B cell (primary cell): ENCODE measurements at regions not wholly inside any gene's neighbourhood (a gene's known extent, or its start where the extent isn't known, plus 50 kb on each side); places are given as distances from the start of the nearest gene placed in this dataset.

Experiments used
- ATAC-seq: fragments of 200-7000 bp; cut with Tn5 transposase; one replicate; pipeline ENCODE4 v1.10.0; 2021; ENCODE audit warnings: low read depth, mild to moderate bottlenecking, moderate number of reproducible peaks, moderate library complexity
- CTCF ChIA-PET: fragments of 350-600 bp; sonication (Branson Sonifier 250); formaldehyde crosslinking; loops from one replicate; lab custom pipeline; 2021; ENCODE audit warnings: antibody characterized with exemption, inconsistent platforms; lab: Charles Lee
- POLR2A ChIA-PET: fragments of 350-600 bp; sonication (Branson Sonifier 250); formaldehyde crosslinking; loops from one replicate; lab custom pipeline; 2021; ENCODE audit warnings: antibody characterized with exemption; lab: Charles Lee
- DNase-seq: peaks from one replicate; pipeline ENCODE4 v3.0.0; 2013
- H2AFZ ChIP-seq: 2 replicates; pipeline ENCODE4 v1.6.1; 2012; ENCODE audit warnings: mild to moderate bottlenecking, low read depth, low read length; ENCODE audit not compliant: insufficient read depth, poor library complexity, severe bottlenecking
- H3K27ac ChIP-seq, 2 donors: 1 replicate in 1 of 2; 2 replicates in 1 of 2; pipeline ENCODE4 v1.5.1; 2012 to 2013; ENCODE audit warnings: low read length in 2 of 2, mild to moderate bottlenecking in 2 of 2, moderate library complexity in 1 of 2
- H3K27me3 ChIP-seq, 4 experiments: fragments of 200-600 bp in 1 of 4; sonication (generic) in 1 of 4; replicated peaks in 1 of 4; 1 replicate in 2 of 4; 2 replicates in 2 of 4; pipeline versions ENCODE4 v1.6.1 to v1.7.0; 2013 to 2016; ENCODE audit warnings: low read length in 3 of 4, mild to moderate bottlenecking in 2 of 4, mixed read lengths in 1 of 4, moderate library complexity in 1 of 4; ENCODE audit not compliant: insufficient read depth in 4 of 4, control insufficient read depth in 3 of 4; ENCODE audit errors: control extremely low read depth in 1 of 4
- H3K36me3 ChIP-seq, 2 experiments: replicated peaks in 1 of 2; 1 replicate in 1 of 2; 2 replicates in 1 of 2; pipeline versions ENCODE4 v1.6.1 to v1.7.1; 2013; ENCODE audit warnings: low read length in 1 of 2; ENCODE audit not compliant: insufficient read depth in 2 of 2, control insufficient read depth in 1 of 2; ENCODE audit errors: control extremely low read depth in 1 of 2, extremely low read depth in 1 of 2
- H3K4me1 ChIP-seq, 2 donors: fragments of 200-600 bp in 1 of 2; sonication (generic) in 1 of 2; 1 replicate in 1 of 2; 2 replicates in 1 of 2; pipeline versions ENCODE4 v1.5.1 to v1.6.1; 2013 to 2017; ENCODE audit warnings: low read length in 2 of 2; ENCODE audit not compliant: control insufficient read depth in 2 of 2, insufficient read depth in 2 of 2
- H3K4me2 ChIP-seq: replicated peaks from 2 replicates; pipeline ENCODE3; 2012; ENCODE audit warnings: mild to moderate bottlenecking, low read depth, low read length; ENCODE audit not compliant: poor library complexity, severe bottlenecking
- H3K4me3 ChIP-seq, 5 experiments: fragments of 200-600 bp in 1 of 5; sonication (generic) in 1 of 5; 1 replicate in 3 of 5; 2 replicates in 2 of 5; pipeline versions ENCODE4 v1.5.1 to v1.7.0; 2011 to 2016; ENCODE audit warnings: low read length in 4 of 5, mild to moderate bottlenecking in 4 of 5, low read depth in 2 of 5, control low read depth in 1 of 5, moderate library complexity in 1 of 5; ENCODE audit not compliant: insufficient read depth in 1 of 5; ENCODE audit errors: control extremely low read depth in 1 of 5, extremely low read depth in 1 of 5
- H3K79me2 ChIP-seq: fragments of 200-600 bp; sonication (generic); one replicate; pipeline ENCODE4 v1.6.0; 2016; ENCODE audit warnings: low read length; ENCODE audit not compliant: control insufficient read depth, insufficient read depth
- H3K9ac ChIP-seq: fragments of 200-600 bp; sonication (generic); 2 replicates; pipeline ENCODE4 v1.6.1; 2017; ENCODE audit warnings: mild to moderate bottlenecking, low read length, moderate library complexity
- H3K9me3 ChIP-seq, 3 donors: one replicate each; pipeline versions ENCODE4 v1.6.1 to v1.7.1; 2013; ENCODE audit warnings: low read length in 2 of 3; ENCODE audit not compliant: control insufficient read depth in 2 of 3, insufficient read depth in 1 of 3; ENCODE audit errors: control extremely low read depth in 1 of 3
- H4K20me1 ChIP-seq: 2 replicates; pipeline ENCODE4 v1.6.0; 2012; ENCODE audit warnings: mild to moderate bottlenecking, low read length; ENCODE audit not compliant: insufficient read depth, control insufficient read depth, poor library complexity, severe bottlenecking
- H3K27ac Mint-ChIP-seq: one replicate; pipeline ENCODE4 v1.8.0; 2021; ENCODE audit warnings: mixed read lengths
- H3K27me3 Mint-ChIP-seq: one replicate; pipeline ENCODE4 v1.8.0; 2021; ENCODE audit warnings: mixed read lengths
- H3K4me1 Mint-ChIP-seq: one replicate; pipeline ENCODE4 v1.8.0; 2021; ENCODE audit warnings: mixed read lengths
- H3K4me3 Mint-ChIP-seq: one replicate; pipeline ENCODE4 v1.8.0; 2021; ENCODE audit warnings: mixed read lengths
- H3K9me3 Mint-ChIP-seq: one replicate; pipeline ENCODE4 v1.8.0; 2022; ENCODE audit warnings: mixed read lengths; ENCODE audit not compliant: insufficient read depth
- CTCF ChIP-seq: fragments of 200-600 bp; IDR thresholded peaks from one replicate; pipeline ENCODE4 v1.8.0; 2022; ENCODE audit warnings: antibody characterized with exemption, mild to moderate bottlenecking
- EZH2 ChIP-seq: IDR thresholded peaks from 2 replicates; pipeline ENCODE4 v1.6.1; 2012; ENCODE audit warnings: borderline replicate concordance, low read depth, mild to moderate bottlenecking, moderate library complexity, low read length; ENCODE audit not compliant: insufficient read depth, poor library complexity, severe bottlenecking
- WGBS: methylation state at CpG from one replicate; pipeline ENCODE4 v1.1.5; 2013; ENCODE audit warnings: missing lambda C conversion rate; ENCODE audit not compliant: insufficient coverage; 5-methylcytosine and 5-hydroxymethylcytosine counted together
- intact Hi-C: fragments of 100-400 bp; cut with micrococcal nuclease; formaldehyde crosslinking; loops from one replicate; pipeline ENCODE4 v1.10.0; 2022

GRCh38 chr13:91074091-91074490, 273.4 kb upstream of the MIR17HG start:
- no peak overlapping the region for H3K4me3 Mint-ChIP-seq
- CTCF ChIA-PET: no interaction called here

GRCh38 chr13:91076830-91077229, 270.7 kb upstream of the MIR17HG start:
- Mint-ChIP-seq H3K4me3 (no peak overlapping the region), H3K27ac (no peak overlapping the region), H3K9me3 (no peaks in the 10 kb centered on the region), H3K4me1 (no peaks in the 10 kb centered on the region), H3K27me3 (no peaks in the 10 kb centered on the region)
- no peaks in the 10 kb centered on the region for H3K9me3 ChIP-seq
- H3K4me2 ChIP-seq: no peak overlapping the region
- H3K27me3 ChIP-seq: no peaks in the 10 kb centered on the region
- ATAC-seq (no peak), DNase-seq (no peak)
- H2AFZ ChIP-seq: no peak overlapping the region
- H3K4me1 ChIP-seq: no peaks in the 10 kb centered on the region
- no peak overlapping the region for H3K9ac ChIP-seq
- H3K36me3 ChIP-seq: no peaks in the 10 kb centered on the region
- H3K79me2 ChIP-seq: no peaks in the 10 kb centered on the region
- H3K4me3 ChIP-seq: no peak overlapping the region
- intact Hi-C loops: no loop called here
- no peak overlapping the region for H3K27ac ChIP-seq
- ChIA-PET CTCF (no interaction called here), POLR2A (no interaction called here)
- TF ChIP-seq EZH2 (no peak), CTCF (no peak)
- H4K20me1 ChIP-seq: no peaks in the 10 kb centered on the region
- no CpG with 5 or more reads among the region's 2 CpGs for WGBS

More at GRCh38 chr13:91074091-91074490, 273.4 kb upstream of the MIR17HG start:
- Mint-ChIP-seq H3K27me3 (no peaks in the 10 kb centered on the region), H3K27ac (no peak overlapping the region), H3K9me3 (no peaks in the 10 kb centered on the region), H3K4me1 (no peaks in the 10 kb centered on the region)
- 86% methylated on average over 1 of the region's 2 CpGs for WGBS
- no peak for TF ChIP-seq EZH2
- no peak for TF ChIP-seq CTCF
- no peak for DNase-seq
- no peak overlapping the region for H3K4me3 ChIP-seq
- intact Hi-C loops: no loop called here
- no peaks in the 10 kb centered on the region for H4K20me1 ChIP-seq
- no peaks in the 10 kb centered on the region for H3K4me1 ChIP-seq
- H3K4me2 ChIP-seq: no peak overlapping the region
- no peaks in the 10 kb centered on the region for H3K36me3 ChIP-seq
- no peak for ATAC-seq
- no peaks in the 10 kb centered on the region for H3K9me3 ChIP-seq
- no peaks in the 10 kb centered on the region for H3K79me2 ChIP-seq
- H3K27ac ChIP-seq: no peak overlapping the region
- no peak overlapping the region for H3K9ac ChIP-seq
- POLR2A ChIA-PET: no interaction called here
- no peaks in the 10 kb centered on the region for H3K27me3 ChIP-seq
- no peak overlapping the region for H2AFZ ChIP-seq
